Esophagus squamous epithelium (tissue), 5 donors: ENCODE measurements at regions not wholly inside any gene's neighbourhood (a gene's known extent, or its start where the extent isn't known, plus 50 kb on each side); places are given as distances from the start of the nearest gene placed in this dataset.

Experiments used
- DNase-seq: peaks from one replicate; lab custom pipeline; 2025; lab: John Stamatoyannopoulos, UW
- H3K27ac ChIP-seq, 4 donors: fragments of 200-600 bp; sonication (generic); one replicate each; pipeline ENCODE4 v1.5.1; 2016 to 2019; ENCODE audit warnings: mild to moderate bottlenecking in 1 of 4
- H3K27me3 ChIP-seq, 4 donors: fragments of 200-600 bp; sonication (generic); 1 replicate in 3 of 4; 2 replicates in 1 of 4; pipeline versions ENCODE4 v1.5.1 to v1.6.0; 2017 to 2021; ENCODE audit warnings: antibody characterized with exemption in 1 of 4
- H3K36me3 ChIP-seq, 3 donors: fragments of 200-600 bp; sonication (generic); one replicate each; pipeline ENCODE4 v1.5.1; 2016 to 2019
- H3K4me1 ChIP-seq, 3 donors: fragments of 200-600 bp; sonication (generic); one replicate each; pipeline ENCODE4 v1.5.1; 2017 to 2019
- H3K4me3 ChIP-seq, 4 donors: fragments of 200-600 bp; sonication (generic); 1 replicate in 3 of 4; 2 replicates in 1 of 4; pipeline ENCODE4 v1.5.1; 2016 to 2019; ENCODE audit warnings: mild to moderate bottlenecking in 2 of 4, moderate library complexity in 1 of 4
- H3K9me3 ChIP-seq, 3 donors: fragments of 200-600 bp; sonication (generic); one replicate each; pipeline ENCODE4 v1.5.1; 2016 to 2019
- CTCF ChIP-seq, 6 experiments: fragments of 450-650 bp in 4 of 6; fragments of 200-600 bp in 2 of 6; sonication (generic) in 2 of 6; IDR thresholded peaks; one replicate each; pipeline ENCODE4 v1.5.1; 2016 to 2019; ENCODE audit warnings: antibody characterized with exemption in 6 of 6, mild to moderate bottlenecking in 4 of 6, moderate library complexity in 4 of 6
- POLR2A ChIP-seq, 4 donors: fragments of 450-650 bp; IDR thresholded peaks; one replicate each; pipeline ENCODE4 v1.6.1; 2017; ENCODE audit warnings: antibody characterized with exemption in 4 of 4, mild to moderate bottlenecking in 4 of 4, moderate library complexity in 3 of 4
- WGBS, 2 donors: methylation state at CpG; one replicate each; pipeline ENCODE4 v1.1.5; 2018; 5-methylcytosine and 5-hydroxymethylcytosine counted together
- intact Hi-C: fragments of 100-400 bp; cut with DNase I; formaldehyde crosslinking; loops from one replicate; pipeline ENCODE4 v1.15.0; 2022
- donor health status: DM: yes; HTN: yes; CAD: no.

GRCh38 chr12:48261773-48262172 is 58.7 kb upstream of the OR10AD1 start:
- Histone ChIP-seq H3K4me3 (no peak overlapping the region), H3K27me3 (no peaks in the 10 kb centered on the region), H3K9me3 (no peaks in the 10 kb centered on the region), H3K27ac (no peak overlapping the region), H3K4me1 (no peaks in the 10 kb centered on the region), H3K36me3 (no peaks in the 10 kb centered on the region)
- TF ChIP-seq POLR2A (IDR thresholded peaks at IDR 0.05): no peak
- no peak for TF ChIP-seq CTCF (IDR thresholded peaks at IDR 0.05)
- no peak for DNase-seq
- WGBS, 2 donors: 56 to 64% methylated on average over 2 of the region's 2 CpGs
- intact Hi-C loops: no loop called here
